SJCRH30 (cell line): ENCODE measurements at regions not wholly inside any gene's neighbourhood (a gene's known extent, or its start where the extent isn't known, plus 50 kb on each side); places are given as distances from the start of the nearest gene placed in this dataset.
"Not testable (repeated sequence)": the region's sequence is repeated elsewhere in the genome, so short reads cannot be mapped to it uniquely, and the experiment has no call there.

Experiments used
- DNase-seq, 2 experiments: peaks; one replicate each; pipeline ENCODE4 v3.0.0-alpha.2; 2015 to 2020
- H3K27ac ChIP-seq: fragments of 250-450 bp; sonication (Bioruptor Pico); 2 replicates; pipeline ENCODE4 v1.5.1; 2020; ENCODE audit warnings: mild to moderate bottlenecking, moderate library complexity
- H3K27me3 ChIP-seq: fragments of 250-450 bp; sonication (Bioruptor Pico); 2 replicates; pipeline ENCODE4 v1.5.1; 2020; ENCODE audit warnings: mild to moderate bottlenecking, moderate library complexity
- H3K36me3 ChIP-seq: fragments of 250-450 bp; sonication (Bioruptor Pico); 2 replicates; pipeline ENCODE4 v1.5.1; 2020; ENCODE audit warnings: mild to moderate bottlenecking, moderate library complexity
- H3K4me1 ChIP-seq: fragments of 250-450 bp; sonication (Bioruptor Pico); 2 replicates; pipeline ENCODE4 v1.5.1; 2020; ENCODE audit warnings: mild to moderate bottlenecking, moderate library complexity
- H3K4me3 ChIP-seq: fragments of 250-450 bp; sonication (Bioruptor Pico); 2 replicates; pipeline ENCODE4 v1.5.1; 2020; ENCODE audit warnings: mild to moderate bottlenecking, moderate library complexity
- H3K9me3 ChIP-seq: fragments of 250-450 bp; sonication (Bioruptor Pico); replicated peaks from 2 replicates; pipeline ENCODE4 v1.5.1; 2020; ENCODE audit warnings: mild to moderate bottlenecking, moderate library complexity

- DNase-seq, H3K4me1 ChIP-seq, H3K36me3 ChIP-seq, H3K27ac ChIP-seq, H3K27me3 ChIP-seq, H3K9me3 ChIP-seq, H3K4me3 ChIP-seq: not testable (repeated sequence)
Measured at GRCh38 chr9:109665736-109666135, 114.3 kb upstream of the PALM2AKAP2 start.

- peaks cover 2% of the 10 kb centered on the region; the same call in 1 of the 2 replicates for H3K9me3 ChIP-seq
- H3K36me3 ChIP-seq, result no peaks in the 10 kb centered on the region
- no peaks in the 10 kb centered on the region for H3K4me1 ChIP-seq
- no peak overlapping the region for H3K4me3 ChIP-seq
- no peak for DNase-seq
- H3K27me3 ChIP-seq, result no peaks in the 10 kb centered on the region; the same call in 1 of the 2 replicates
- H3K27ac ChIP-seq, result no peak overlapping the region
Measured at GRCh38 chr9:109681301-109681700, 98.7 kb upstream of the PALM2AKAP2 start.

- Histone ChIP-seq H3K27me3 (no peaks in the 10 kb centered on the region), H3K27ac (no peak overlapping the region), H3K4me1 (no peaks in the 10 kb centered on the region), H3K36me3 (no peaks in the 10 kb centered on the region), H3K9me3 (peaks cover 3% of the 10 kb centered on the region; the same call in 1 of the 2 replicates), H3K4me3 (no peak overlapping the region)
- no peak for DNase-seq
Measured at GRCh38 chr9:109682227-109682626, 97.8 kb upstream of the PALM2AKAP2 start.

- Histone ChIP-seq H3K27ac (no peak overlapping the region), H3K27me3 (no peaks in the 10 kb centered on the region), H3K9me3 (peaks cover 3% of the 10 kb centered on the region; the same call in 1 of the 2 replicates), H3K4me3 (no peak overlapping the region), H3K4me1 (no peaks in the 10 kb centered on the region), H3K36me3 (no peaks in the 10 kb centered on the region)
- DNase-seq, result no peak
Measured at GRCh38 chr9:109683521-109683920, 96.5 kb upstream of the PALM2AKAP2 start.

- Histone ChIP-seq H3K9me3 (peaks cover 3% of the 10 kb centered on the region; the same call in 1 of the 2 replicates), H3K27me3 (no peaks in the 10 kb centered on the region), H3K4me3 (no peak overlapping the region), H3K36me3 (no peaks in the 10 kb centered on the region), H3K4me1 (no peaks in the 10 kb centered on the region), H3K27ac (no peak overlapping the region)
- peak in 1 of 2 experiments; percentile 13 for DNase-seq
Measured at GRCh38 chr9:109689701-109690100, 90.3 kb upstream of the PALM2AKAP2 start.

- Histone ChIP-seq H3K9me3 (no peaks in the 10 kb centered on the region), H3K27ac (no peak overlapping the region), H3K4me1 (peaks cover 9% of the 10 kb centered on the region; the same call in 1 of the 2 replicates), H3K4me3 (no peak overlapping the region), H3K36me3 (no peaks in the 10 kb centered on the region), H3K27me3 (no peaks in the 10 kb centered on the region)
- DNase-seq, result peak in 1 of 2 experiments; percentile 20
Measured at GRCh38 chr9:109699019-109699418, 81.0 kb upstream of the PALM2AKAP2 start.

GRCh38 chr9:109704546-109704945 is 75.5 kb upstream of the PALM2AKAP2 start:
- peaks cover 9% of the 10 kb centered on the region for H3K4me1 ChIP-seq
- no peaks in the 10 kb centered on the region for H3K9me3 ChIP-seq
- H3K27me3 ChIP-seq, result no peaks in the 10 kb centered on the region
- H3K4me3 ChIP-seq, result no peak overlapping the region
- H3K36me3 ChIP-seq, result no peaks in the 10 kb centered on the region; the same call in 1 of the 2 replicates
- no peak overlapping the region for H3K27ac ChIP-seq
- peak; percentile 52 to 78 for DNase-seq

- peaks cover 9% of the 10 kb centered on the region for H3K4me1 ChIP-seq
- peak in 1 of 2 experiments; percentile 33 for DNase-seq
- H3K9me3 ChIP-seq, result no peaks in the 10 kb centered on the region
- H3K27me3 ChIP-seq, result no peaks in the 10 kb centered on the region
- no peaks in the 10 kb centered on the region; the same call in 1 of the 2 replicates for H3K36me3 ChIP-seq
- H3K27ac ChIP-seq, result no peak overlapping the region
- no peak overlapping the region for H3K4me3 ChIP-seq
Measured at GRCh38 chr9:109705515-109705914, 74.5 kb upstream of the PALM2AKAP2 start.

- no peak overlapping the region for H3K27ac ChIP-seq
- no peak overlapping the region for H3K4me3 ChIP-seq
- no peaks in the 10 kb centered on the region; the same call in 1 of the 2 replicates for H3K36me3 ChIP-seq
- H3K4me1 ChIP-seq, result peaks cover 9% of the 10 kb centered on the region
- DNase-seq, result no peak
- H3K9me3 ChIP-seq, result no peaks in the 10 kb centered on the region
- no peaks in the 10 kb centered on the region for H3K27me3 ChIP-seq
Measured at GRCh38 chr9:109707355-109707754, 72.6 kb upstream of the PALM2AKAP2 start.

- Histone ChIP-seq H3K27me3 (no peaks in the 10 kb centered on the region), H3K9me3 (no peaks in the 10 kb centered on the region), H3K36me3 (no peaks in the 10 kb centered on the region; the same call in 1 of the 2 replicates), H3K27ac (no peak overlapping the region), H3K4me1 (peaks cover 9% of the 10 kb centered on the region), H3K4me3 (no peak overlapping the region)
- no peak for DNase-seq
Measured at GRCh38 chr9:109708451-109708945, 71.5 kb upstream of the PALM2AKAP2 start.

- no peak for DNase-seq
- Histone ChIP-seq H3K27ac (no peak overlapping the region), H3K4me1 (peaks cover under 1% of the 10 kb centered on the region), H3K27me3 (no peaks in the 10 kb centered on the region), H3K36me3 (no peaks in the 10 kb centered on the region; the same call in 1 of the 2 replicates), H3K9me3 (no peaks in the 10 kb centered on the region), H3K4me3 (no peak overlapping the region)
Measured at GRCh38 chr9:109709866-109710265, 70.1 kb upstream of the PALM2AKAP2 start.

- no peak overlapping the region for H3K4me3 ChIP-seq
- H3K27ac ChIP-seq, result no peak overlapping the region
- DNase-seq, result no peak
- H3K9me3 ChIP-seq, result no peaks in the 10 kb centered on the region
- no peaks in the 10 kb centered on the region for H3K27me3 ChIP-seq
- H3K4me1 ChIP-seq, result no peaks in the 10 kb centered on the region
- H3K36me3 ChIP-seq, result no peaks in the 10 kb centered on the region; the same call in 1 of the 2 replicates
Measured at GRCh38 chr9:109710830-109711229, 69.2 kb upstream of the PALM2AKAP2 start.

GRCh38 chr9:109715344-109715743 is 64.7 kb upstream of the PALM2AKAP2 start:
- Histone ChIP-seq H3K27ac (no peak overlapping the region), H3K9me3 (0 out of 2 replicates have a peak, but pooled peaks cover 2% of the 10 kb centered on the region)
- DNase-seq, result no peak

GRCh38 chr9:109716631-109717030 is 63.4 kb upstream of the PALM2AKAP2 start:
- no peak for DNase-seq
- Histone ChIP-seq H3K4me3 (no peak overlapping the region), H3K9me3 (0 out of 2 replicates have a peak, but pooled peaks cover 2% of the 10 kb centered on the region), H3K27me3 (no peaks in the 10 kb centered on the region), H3K4me1 (no peaks in the 10 kb centered on the region; the same call in 1 of the 2 replicates), H3K27ac (no peak overlapping the region), H3K36me3 (no peaks in the 10 kb centered on the region)

More at GRCh38 chr9:109715344-109715743, 64.7 kb upstream of the PALM2AKAP2 start:
- Histone ChIP-seq H3K4me1 (no peaks in the 10 kb centered on the region; the same call in 1 of the 2 replicates), H3K4me3 (no peak overlapping the region), H3K27me3 (no peaks in the 10 kb centered on the region), H3K36me3 (no peaks in the 10 kb centered on the region)

- H3K36me3 ChIP-seq, result no peaks in the 10 kb centered on the region
- 0 out of 2 replicates have a peak, but pooled peaks cover 2% of the 10 kb centered on the region for H3K9me3 ChIP-seq
- no peak for DNase-seq
- H3K4me1 ChIP-seq, result no peaks in the 10 kb centered on the region; the same call in 1 of the 2 replicates
- H3K27me3 ChIP-seq, result no peaks in the 10 kb centered on the region
- H3K27ac ChIP-seq, result no peak overlapping the region
- H3K4me3 ChIP-seq, result no peak overlapping the region
Measured at GRCh38 chr9:109717342-109717741, 62.7 kb upstream of the PALM2AKAP2 start.

GRCh38 chr9:109718861-109719260 is 61.1 kb upstream of the PALM2AKAP2 start:
- Histone ChIP-seq H3K36me3 (no peaks in the 10 kb centered on the region), H3K4me3 (no peak overlapping the region), H3K27me3 (no peaks in the 10 kb centered on the region), H3K4me1 (no peaks in the 10 kb centered on the region; the same call in 1 of the 2 replicates), H3K27ac (no peak overlapping the region), H3K9me3 (0 out of 2 replicates have a peak, but pooled peaks cover 2% of the 10 kb centered on the region)
- DNase-seq, result no peak
